A673 (cell line): ENCODE measurements at regions not wholly inside any gene's neighbourhood (a gene's known extent, or its start where the extent isn't known, plus 50 kb on each side); places are given as distances from the start of the nearest gene placed in this dataset.

Source experiments
- BruUV-seq: library from RNA; stranded (reverse); fragments of 400-500 nt; replicated peaks from 2 replicates; lab custom pipeline; 2021; lab: Mats Ljungman, UMichigan
- CTCF ChIA-PET: fragments of 300-600 bp; sonication (Branson Sonifier 250); formaldehyde crosslinking; loops from one replicate; lab custom pipeline; 2022; ENCODE audit warnings: antibody characterized with exemption; lab: Charles Lee
- POLR2A ChIA-PET: fragments of 300-600 bp; sonication (Branson Sonifier 250); formaldehyde crosslinking; loops from one replicate; lab custom pipeline; 2022; ENCODE audit warnings: antibody characterized with exemption; ENCODE audit not compliant: low non-redundant PET; lab: Charles Lee
- DNase-seq: peaks from one replicate; pipeline ENCODE4 v3.0.0-alpha.2; 2015; ENCODE audit warnings: low spot score
- H3K27ac ChIP-seq: fragments of 200-600 bp; sonication (generic); 2 replicates; pipeline ENCODE4 v1.5.1; 2016; ENCODE audit warnings: mixed run types, low read depth, mild to moderate bottlenecking, mixed read lengths, antibody characterized with exemption, low read length; ENCODE audit not compliant: poor library complexity, severe bottlenecking
- H3K27me3 ChIP-seq: fragments of 200-600 bp; sonication (generic); replicated peaks from 2 replicates; pipeline ENCODE4 v1.6.1; 2017; ENCODE audit warnings: mixed run types, low read depth, mild to moderate bottlenecking, mixed read lengths, antibody characterized with exemption, low read length; ENCODE audit not compliant: insufficient read depth, poor library complexity
- H3K36me3 ChIP-seq: fragments of 200-600 bp; sonication (generic); 2 replicates; pipeline ENCODE4 v1.6.1; 2016; ENCODE audit warnings: mixed run types, mild to moderate bottlenecking, mixed read lengths, antibody characterized with exemption, low read length; ENCODE audit not compliant: insufficient read depth, poor library complexity, severe bottlenecking
- H3K4me1 ChIP-seq: fragments of 200-600 bp; sonication (generic); 2 replicates; pipeline ENCODE4 v1.6.1; 2017; ENCODE audit warnings: mixed run types, mild to moderate bottlenecking, mixed read lengths, antibody characterized with exemption, low read length; ENCODE audit not compliant: insufficient read depth, poor library complexity, severe bottlenecking
- H3K4me3 ChIP-seq: fragments of 200-600 bp; sonication (generic); 2 replicates; pipeline ENCODE4 v1.5.1; 2016; ENCODE audit warnings: low read depth, mixed run types, mild to moderate bottlenecking, mixed read lengths, low read length; ENCODE audit not compliant: poor library complexity, severe bottlenecking
- H3K9me3 ChIP-seq: fragments of 200-600 bp; sonication (generic); 2 replicates; pipeline ENCODE4 v1.6.1; 2016; ENCODE audit warnings: mixed run types, low read depth, mild to moderate bottlenecking, mixed read lengths, antibody characterized with exemption, low read length; ENCODE audit not compliant: poor library complexity, severe bottlenecking
- CTCF ChIP-seq: fragments of 300-800, 200-600 bp; sonication (generic); conservative IDR thresholded peaks from 2 replicates; pipeline ENCODE4 v1.5.1; 2017; ENCODE audit warnings: low read depth, mild to moderate bottlenecking, antibody characterized with exemption, low read length, moderate library complexity, mixed read lengths
- EZH2 ChIP-seq: fragments of 200-600 bp; sonication (generic); IDR thresholded peaks from 2 replicates; pipeline ENCODE4 v1.6.1; 2017; ENCODE audit warnings: borderline replicate concordance, low read depth, mild to moderate bottlenecking, mixed read lengths, antibody characterized with exemption, low read length; ENCODE audit not compliant: poor library complexity, severe bottlenecking
- intact Hi-C: fragments of 100-400 bp; cut with micrococcal nuclease; formaldehyde crosslinking; loops from one replicate; pipeline ENCODE4 v1.10.0; 2022; ENCODE audit not compliant: unreplicated experiment

GRCh38 chr3:18239674-18240073 is 185.5 kb downstream of the SATB1 start:
- CTCF ChIA-PET: no interaction called here
- H3K27me3 ChIP-seq: peaks cover 10% of the 10 kb centered on the region
- intact Hi-C loops: no loop called here

GRCh38 chr3:18238746-18239331 is 186.3 kb downstream of the SATB1 start:
- TF ChIP-seq CTCF (no peak), EZH2 (no peak)
- Histone ChIP-seq H3K27ac (no peak overlapping the region), H3K4me3 (no peak overlapping the region), H3K36me3 (no peaks in the 10 kb centered on the region), H3K27me3 (peaks cover 10% of the 10 kb centered on the region), H3K4me1 (no peaks in the 10 kb centered on the region), H3K9me3 (no peaks in the 10 kb centered on the region)
- BruUV-seq: no TSS peak
- CTCF ChIA-PET: no interaction called here
- POLR2A ChIA-PET: no interaction called here
- intact Hi-C loops: no loop called here
- no peak for DNase-seq

More at GRCh38 chr3:18239674-18240073, 185.5 kb downstream of the SATB1 start:
- H3K9me3 ChIP-seq: no peaks in the 10 kb centered on the region
- H3K27ac ChIP-seq: no peak overlapping the region
- POLR2A ChIA-PET: no interaction called here
- no TSS peak for BruUV-seq
- no peak for DNase-seq
- H3K4me3 ChIP-seq: no peak overlapping the region
- no peaks in the 10 kb centered on the region for H3K4me1 ChIP-seq
- H3K36me3 ChIP-seq: no peaks in the 10 kb centered on the region
- TF ChIP-seq EZH2 (no peak), CTCF (no peak)

- no peaks in the 10 kb centered on the region for H3K36me3 ChIP-seq
- ChIA-PET POLR2A (no interaction called here), CTCF (no interaction called here)
- no peaks in the 10 kb centered on the region for H3K9me3 ChIP-seq
- H3K27me3 ChIP-seq: peaks cover 10% of the 10 kb centered on the region
- intact Hi-C loops: no loop called here
- BruUV-seq: no TSS peak
- no peak for TF ChIP-seq EZH2
- no peak for TF ChIP-seq CTCF
- DNase-seq: no peak
- H3K4me1 ChIP-seq: no peaks in the 10 kb centered on the region
- H3K27ac ChIP-seq: no peak overlapping the region
- no peak overlapping the region for H3K4me3 ChIP-seq
These were observed 186.8 kb downstream of the SATB1 start for GRCh38 chr3:18238332-18238731.
